HG03354 (cell line): ENCODE measurements at regions not wholly inside any gene's neighbourhood (a gene's known extent, or its start where the extent isn't known, plus 50 kb on each side); places are given as distances from the start of the nearest gene placed in this dataset.
"Not testable (repeated sequence)": the region's sequence is repeated elsewhere in the genome, so short reads cannot be mapped to it uniquely, and the experiment has no call there.

ENCODE experiments used
- ATAC-seq: cut with Tn5 transposase; IDR thresholded peaks from one replicate; pipeline ENCODE4 v1.9.1; 2021; ENCODE audit warnings: mild to moderate bottlenecking; ENCODE audit not compliant: unreplicated experiment, poor library complexity, severe bottlenecking

GRCh38 chr14:26655128-26655527 lies 57.3 kb upstream of the NOVA1 start:
- ATAC-seq, result no peak

- ATAC-seq, result no peak
These were observed 65.7 kb upstream of the NOVA1 start for GRCh38 chr14:26663506-26663905.

GRCh38 chr14:26678732-26679420 lies 81.0 kb upstream of the NOVA1 start:
- not testable (repeated sequence) for ATAC-seq

- no peak for ATAC-seq
These were observed 87.6 kb upstream of the NOVA1 start for GRCh38 chr14:26685401-26685800.

- ATAC-seq, result no peak
These were observed 89.5 kb upstream of the NOVA1 start for GRCh38 chr14:26687301-26687837.

- ATAC-seq, result no peak
These were observed 96.7 kb upstream of the NOVA1 start for GRCh38 chr14:26694521-26694920.

GRCh38 chr14:26702721-26703230 lies 104.9 kb upstream of the NOVA1 start:
- no peak for ATAC-seq

GRCh38 chr14:26703686-26704366 lies 106.0 kb upstream of the NOVA1 start:
- no peak for ATAC-seq

GRCh38 chr14:26707234-26707633 lies 109.4 kb upstream of the NOVA1 start:
- no peak for ATAC-seq

GRCh38 chr14:26709019-26709418 lies 111.2 kb upstream of the NOVA1 start:
- ATAC-seq, result no peak

GRCh38 chr14:26719514-26719913 lies 121.7 kb upstream of the NOVA1 start:
- no peak for ATAC-seq

GRCh38 chr14:26722258-26722657 lies 124.4 kb upstream of the NOVA1 start:
- no peak for ATAC-seq

GRCh38 chr14:26729851-26730250 lies 132.0 kb upstream of the NOVA1 start:
- ATAC-seq, result no peak

GRCh38 chr14:26730929-26731618 lies 133.2 kb upstream of the NOVA1 start:
- no peak for ATAC-seq

- ATAC-seq, result no peak
These were observed 138.0 kb upstream of the NOVA1 start for GRCh38 chr14:26735811-26736210.

- ATAC-seq, result no peak
These were observed 140.7 kb upstream of the NOVA1 start for GRCh38 chr14:26738571-26738970.

GRCh38 chr14:26741711-26742212 lies 143.9 kb upstream of the NOVA1 start:
- ATAC-seq, result no peak

GRCh38 chr14:26743284-26743683 lies 145.5 kb upstream of the NOVA1 start:
- no peak for ATAC-seq

- no peak for ATAC-seq
These were observed 147.1 kb upstream of the NOVA1 start for GRCh38 chr14:26744903-26745302.

GRCh38 chr14:26761532-26761931 lies 163.7 kb upstream of the NOVA1 start:
- no peak for ATAC-seq
